PC-9 (cell line): ENCODE measurements at regions not wholly inside any gene's neighbourhood (a gene's known extent, or its start where the extent isn't known, plus 50 kb on each side); places are given as distances from the start of the nearest gene placed in this dataset.

ENCODE experiments used
- EZH2 ChIP-seq: fragments of 200-600 bp; sonication (generic); IDR thresholded peaks from 2 replicates; pipeline ENCODE4 v1.8.0; 2017; ENCODE audit warnings: antibody characterized with exemption, low read depth
- TF ChIP-seq, protein P1 (sequence below): fragments of 200-600 bp; sonication (generic); conservative IDR thresholded peaks from 2 replicates; pipeline ENCODE4 v1.6.1; 2017; ENCODE audit warnings: mixed run types, antibody characterized with exemption, mild to moderate bottlenecking, moderate library complexity

DNA sequence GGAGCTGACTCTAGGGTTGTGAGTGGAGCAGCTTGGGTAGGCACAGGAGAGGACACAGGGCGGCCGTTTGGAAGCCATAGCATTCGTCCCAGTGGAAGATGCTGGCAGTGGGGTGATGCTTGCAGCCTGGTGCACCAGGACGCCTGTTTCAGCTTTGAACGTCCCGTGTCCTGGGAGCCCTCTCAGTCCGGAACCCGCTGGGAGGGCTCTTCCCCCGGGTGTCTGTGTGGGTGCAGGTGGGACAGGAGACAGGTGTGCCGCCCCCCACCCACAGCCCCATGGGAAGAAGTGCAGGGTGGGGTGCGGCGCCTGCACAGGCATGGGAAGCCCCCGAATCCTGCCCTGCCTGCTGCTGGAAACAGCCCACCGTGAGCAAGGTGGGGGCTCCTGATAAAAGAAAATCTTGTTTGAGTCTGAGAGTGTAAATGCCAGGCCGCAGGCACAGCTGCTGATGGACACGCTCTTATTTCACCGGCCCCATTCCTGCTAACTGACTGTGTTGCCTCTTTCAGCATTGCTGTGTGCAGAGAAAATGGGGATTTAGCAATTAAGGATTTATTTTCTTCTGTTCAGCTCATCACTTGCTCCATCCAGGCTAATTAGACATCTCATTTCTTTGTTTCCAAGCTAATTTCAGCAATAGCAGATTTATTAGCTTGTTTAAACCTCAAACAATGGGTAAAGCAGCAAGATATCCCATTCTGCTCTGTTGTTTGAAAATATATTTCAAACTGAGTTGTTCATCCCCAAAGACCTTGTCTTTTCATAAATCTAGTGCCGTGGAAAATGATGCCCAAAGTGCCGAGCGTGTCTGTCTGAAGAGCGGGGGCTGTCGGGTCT, 54.9 kb upstream of the DPYSL4 start:
- TF ChIP-seq, protein P1, sequence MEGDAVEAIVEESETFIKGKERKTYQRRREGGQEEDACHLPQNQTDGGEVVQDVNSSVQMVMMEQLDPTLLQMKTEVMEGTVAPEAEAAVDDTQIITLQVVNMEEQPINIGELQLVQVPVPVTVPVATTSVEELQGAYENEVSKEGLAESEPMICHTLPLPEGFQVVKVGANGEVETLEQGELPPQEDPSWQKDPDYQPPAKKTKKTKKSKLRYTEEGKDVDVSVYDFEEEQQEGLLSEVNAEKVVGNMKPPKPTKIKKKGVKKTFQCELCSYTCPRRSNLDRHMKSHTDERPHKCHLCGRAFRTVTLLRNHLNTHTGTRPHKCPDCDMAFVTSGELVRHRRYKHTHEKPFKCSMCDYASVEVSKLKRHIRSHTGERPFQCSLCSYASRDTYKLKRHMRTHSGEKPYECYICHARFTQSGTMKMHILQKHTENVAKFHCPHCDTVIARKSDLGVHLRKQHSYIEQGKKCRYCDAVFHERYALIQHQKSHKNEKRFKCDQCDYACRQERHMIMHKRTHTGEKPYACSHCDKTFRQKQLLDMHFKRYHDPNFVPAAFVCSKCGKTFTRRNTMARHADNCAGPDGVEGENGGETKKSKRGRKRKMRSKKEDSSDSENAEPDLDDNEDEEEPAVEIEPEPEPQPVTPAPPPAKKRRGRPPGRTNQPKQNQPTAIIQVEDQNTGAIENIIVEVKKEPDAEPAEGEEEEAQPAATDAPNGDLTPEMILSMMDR, result no peak
- TF ChIP-seq EZH2, result no peak
